ENCODE measurements at regions not wholly inside any gene's neighbourhood (a gene's known extent, or its start where the extent isn't known, plus 50 kb on each side); places are given as distances from the start of the nearest gene placed in this dataset.

DNA sequence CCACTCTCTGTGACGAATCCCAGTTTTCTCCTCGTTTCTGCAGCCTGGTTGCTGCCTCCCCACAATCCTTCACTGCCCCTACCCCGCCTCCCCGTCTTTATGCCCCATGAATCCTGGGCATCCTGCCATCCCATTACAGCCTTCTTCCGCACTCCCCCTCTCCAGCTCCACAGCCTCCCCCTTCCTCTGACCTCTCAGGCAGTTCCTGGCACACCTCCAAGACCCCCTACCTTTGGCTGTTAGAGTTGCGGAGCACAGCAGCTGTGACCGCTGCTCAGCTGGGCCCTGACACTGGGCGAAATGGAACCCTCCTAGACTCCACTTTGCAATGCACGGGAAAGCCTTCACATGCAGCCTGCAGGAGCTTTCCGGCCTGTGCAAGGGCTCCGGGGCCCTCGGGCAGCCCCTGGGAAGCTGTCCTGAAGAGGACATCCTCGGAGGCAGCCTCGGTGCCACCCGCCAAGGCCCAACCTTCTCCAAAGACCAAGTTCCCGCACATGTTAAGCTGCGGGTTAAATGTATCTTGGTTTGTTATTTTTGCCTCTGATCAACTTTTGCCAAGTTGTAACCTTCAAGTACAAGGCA is 400.7 kb upstream of the MKI67 start:
- no peak for DNase-seq (ENCODE audit: low read depth)
- no peak for TF ChIP-seq CTCF (conservative IDR thresholded peaks at IDR 0.05; ENCODE audit: low read depth, low read length)
- peak overlapping the region; percentile 7 for H3K4me3 ChIP-seq (ENCODE audit: low read depth, low read length)

DNA sequence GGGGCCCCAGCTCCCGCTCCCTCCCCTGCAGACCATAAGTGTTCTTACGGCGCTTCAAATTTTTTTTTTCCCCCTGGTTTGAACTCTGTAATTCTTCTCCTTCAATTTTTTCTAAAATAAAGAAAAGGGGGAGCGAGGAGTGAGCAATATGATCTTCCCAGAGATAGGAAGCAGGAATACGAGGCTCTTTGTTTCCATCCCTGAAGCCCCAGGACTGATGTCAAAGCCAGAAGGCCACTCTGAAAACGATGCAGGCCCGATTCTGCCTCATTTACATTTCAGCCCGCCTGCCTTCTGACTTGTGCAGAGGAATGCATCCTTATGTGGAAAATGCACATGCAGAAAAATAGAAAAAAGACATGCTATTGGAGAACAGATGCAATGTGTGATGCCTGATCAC is 401.5 kb upstream of the MKI67 start:
- TF ChIP-seq CTCF (conservative IDR thresholded peaks at IDR 0.05; ENCODE audit: low read depth, low read length): no peak
- no peak overlapping the region for H3K4me3 ChIP-seq (ENCODE audit: low read depth, low read length)
- DNase-seq (ENCODE audit: low read depth): no peak

GRCh38 chr10:128528167-128528566 is 401.9 kb upstream of the MKI67 start:
- TF ChIP-seq CTCF (conservative IDR thresholded peaks at IDR 0.05; ENCODE audit: low read depth, low read length): no peak
- DNase-seq (ENCODE audit: low read depth): no peak

DNA sequence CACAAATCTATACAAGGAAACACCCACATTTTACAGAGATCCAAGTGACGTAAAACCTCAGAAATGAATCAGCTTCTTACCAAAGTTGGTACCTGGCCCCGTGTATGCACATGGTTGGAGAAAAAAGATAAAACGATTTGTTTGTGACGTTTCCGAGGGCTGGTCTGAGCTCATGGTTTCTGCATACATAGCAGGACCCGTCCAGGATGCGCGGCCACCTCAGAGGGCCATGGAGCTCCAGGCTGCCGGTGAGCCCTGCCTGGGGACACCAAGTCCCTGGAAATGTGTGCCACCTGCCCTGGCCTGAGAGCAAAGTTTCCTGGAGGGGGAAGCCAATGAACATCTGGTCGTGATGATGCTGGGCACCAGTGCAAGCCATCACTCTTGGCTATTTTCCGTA is 402.6 kb upstream of the MKI67 start:
- no peak for DNase-seq (ENCODE audit: low read depth)
- H3K4me3 ChIP-seq (ENCODE audit: low read depth, low read length): no peak overlapping the region
- TF ChIP-seq CTCF (conservative IDR thresholded peaks at IDR 0.05; ENCODE audit: low read depth, low read length): no peak

More at GRCh38 chr10:128528167-128528566, 401.9 kb upstream of the MKI67 start:
- H3K4me3 ChIP-seq (ENCODE audit: low read depth, low read length): no peak overlapping the region

DNA sequence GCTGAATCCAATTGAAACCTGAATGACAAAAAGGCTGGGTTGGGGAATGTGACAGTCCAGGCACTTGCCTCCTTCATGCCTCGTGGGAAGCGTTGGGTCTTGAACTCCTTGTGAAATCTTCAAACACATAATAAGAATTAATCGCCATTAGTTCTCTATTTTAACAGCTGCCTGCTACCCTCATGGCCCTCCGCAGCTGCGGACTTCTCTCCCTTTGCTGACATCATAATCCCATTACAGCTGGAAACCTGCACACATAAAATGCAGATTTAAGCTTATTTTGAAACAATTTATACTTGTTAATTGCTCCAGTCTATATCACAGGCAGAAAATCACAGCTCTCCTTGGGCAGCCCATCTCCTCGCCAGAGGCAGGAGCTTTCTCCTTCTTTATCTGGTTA is 403.0 kb upstream of the MKI67 start:
- DNase-seq (ENCODE audit: low read depth): no peak
- TF ChIP-seq CTCF (conservative IDR thresholded peaks at IDR 0.05; ENCODE audit: low read depth, low read length): no peak
- H3K4me3 ChIP-seq (ENCODE audit: low read depth, low read length): no peak overlapping the region

DNA sequence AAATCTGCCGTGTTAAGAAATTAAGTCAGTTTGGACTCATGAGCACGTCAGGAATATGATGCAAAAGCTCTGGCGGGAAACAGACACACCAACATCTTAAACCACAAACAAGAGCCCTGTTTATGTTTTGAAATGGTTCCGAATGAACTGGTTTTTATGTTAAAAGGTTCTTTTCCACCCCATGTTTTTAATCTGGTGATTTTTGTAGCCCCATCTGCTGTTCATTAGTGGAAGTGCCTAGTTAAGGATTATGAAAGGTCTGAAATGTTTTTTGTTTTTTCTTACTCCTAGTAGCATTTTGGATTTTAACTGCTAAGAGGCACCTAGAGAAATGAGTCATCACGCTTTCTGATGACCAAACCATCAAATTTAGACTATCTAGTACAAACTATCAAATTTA is 404.1 kb upstream of the MKI67 start:
- TF ChIP-seq CTCF (conservative IDR thresholded peaks at IDR 0.05; ENCODE audit: low read depth, low read length): peak; percentile 63
- no peak for DNase-seq (ENCODE audit: low read depth)
- no peak overlapping the region for H3K4me3 ChIP-seq (ENCODE audit: low read depth, low read length)

GRCh38 chr10:128530946-128531345 is 404.7 kb upstream of the MKI67 start:
- no peak overlapping the region for H3K4me3 ChIP-seq (ENCODE audit: low read depth, low read length)
- TF ChIP-seq CTCF (conservative IDR thresholded peaks at IDR 0.05; ENCODE audit: low read depth, low read length): no peak

More at GRCh38 chr10:128530946-128531345, 404.7 kb upstream of the MKI67 start:
- no peak for DNase-seq (ENCODE audit: low read depth)
